Retinal pigment epithelial cell (primary cell): ENCODE measurements at regions not wholly inside any gene's neighbourhood (a gene's known extent, or its start where the extent isn't known, plus 50 kb on each side); places are given as distances from the start of the nearest gene placed in this dataset.

ENCODE experiments used
- DNase-seq: peaks from one replicate; pipeline ENCODE4 v3.0.0-alpha.2; 2010; ENCODE audit warnings: low read depth
- H3K4me3 ChIP-seq: 2 replicates; pipeline ENCODE4 v1.5.1; 2011; ENCODE audit warnings: mild to moderate bottlenecking, low read length, control low read depth, moderate library complexity
- TF ChIP-seq, protein P1 (sequence below): conservative IDR thresholded peaks from 2 replicates; pipeline ENCODE4 v1.5.1; 2011; ENCODE audit warnings: low read depth, low read length, control low read depth, inconsistent platforms

DNA sequence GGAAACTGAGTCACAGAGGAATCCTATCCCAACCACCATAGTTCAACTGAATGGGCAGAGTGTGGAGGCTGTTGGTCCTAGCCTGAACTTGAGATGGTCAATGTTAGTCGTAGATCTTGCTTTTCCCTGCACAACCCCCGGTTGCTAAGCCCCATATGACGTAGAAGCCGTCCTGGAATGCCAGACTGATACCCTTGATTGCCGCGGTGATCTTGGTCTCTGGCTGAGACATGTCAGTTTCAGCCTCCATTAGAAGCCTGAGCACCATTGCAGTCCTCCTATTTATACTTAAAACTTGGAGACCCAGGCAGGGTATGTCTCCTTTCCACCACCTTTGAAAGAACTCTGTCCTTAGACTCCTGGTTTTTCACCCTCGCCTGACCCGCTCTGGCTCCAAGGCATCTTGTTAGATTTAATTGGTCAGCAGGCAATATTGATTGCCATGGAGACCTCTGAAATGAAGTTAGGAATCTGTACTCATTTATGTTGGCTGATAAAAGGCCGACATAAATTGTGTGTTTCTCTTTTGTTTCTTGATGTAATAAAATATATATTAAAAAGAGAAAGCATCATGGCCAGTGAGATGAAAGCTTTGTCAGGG is 53.4 kb downstream of the RPLP1 start:
- TF ChIP-seq, protein P1, sequence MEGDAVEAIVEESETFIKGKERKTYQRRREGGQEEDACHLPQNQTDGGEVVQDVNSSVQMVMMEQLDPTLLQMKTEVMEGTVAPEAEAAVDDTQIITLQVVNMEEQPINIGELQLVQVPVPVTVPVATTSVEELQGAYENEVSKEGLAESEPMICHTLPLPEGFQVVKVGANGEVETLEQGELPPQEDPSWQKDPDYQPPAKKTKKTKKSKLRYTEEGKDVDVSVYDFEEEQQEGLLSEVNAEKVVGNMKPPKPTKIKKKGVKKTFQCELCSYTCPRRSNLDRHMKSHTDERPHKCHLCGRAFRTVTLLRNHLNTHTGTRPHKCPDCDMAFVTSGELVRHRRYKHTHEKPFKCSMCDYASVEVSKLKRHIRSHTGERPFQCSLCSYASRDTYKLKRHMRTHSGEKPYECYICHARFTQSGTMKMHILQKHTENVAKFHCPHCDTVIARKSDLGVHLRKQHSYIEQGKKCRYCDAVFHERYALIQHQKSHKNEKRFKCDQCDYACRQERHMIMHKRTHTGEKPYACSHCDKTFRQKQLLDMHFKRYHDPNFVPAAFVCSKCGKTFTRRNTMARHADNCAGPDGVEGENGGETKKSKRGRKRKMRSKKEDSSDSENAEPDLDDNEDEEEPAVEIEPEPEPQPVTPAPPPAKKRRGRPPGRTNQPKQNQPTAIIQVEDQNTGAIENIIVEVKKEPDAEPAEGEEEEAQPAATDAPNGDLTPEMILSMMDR, result no peak
- DNase-seq, result no peak
- H3K4me3 ChIP-seq, result no peak overlapping the region

DNA sequence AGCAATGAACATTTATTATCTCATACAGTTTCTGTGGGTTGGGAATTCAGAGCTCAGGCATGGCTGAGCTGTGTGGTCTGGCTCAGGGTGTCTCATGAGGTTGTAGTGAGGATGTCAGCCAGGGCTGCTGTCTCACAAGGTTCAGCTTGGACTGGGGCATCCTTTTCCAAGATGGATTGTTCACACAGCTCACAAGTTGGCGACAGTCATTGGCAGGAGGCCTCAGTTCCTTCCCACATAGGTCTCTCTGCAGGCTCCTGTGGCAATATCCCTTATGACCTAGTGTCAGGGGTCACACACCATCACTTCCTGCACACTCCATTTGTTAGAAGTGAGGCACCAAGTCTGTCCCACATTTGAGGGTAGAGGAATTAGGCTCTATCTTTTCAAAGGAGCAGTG is 56.0 kb downstream of the RPLP1 start:
- no peak for DNase-seq
- H3K4me3 ChIP-seq, result no peak overlapping the region
- TF ChIP-seq, protein P1, result no peak

DNA sequence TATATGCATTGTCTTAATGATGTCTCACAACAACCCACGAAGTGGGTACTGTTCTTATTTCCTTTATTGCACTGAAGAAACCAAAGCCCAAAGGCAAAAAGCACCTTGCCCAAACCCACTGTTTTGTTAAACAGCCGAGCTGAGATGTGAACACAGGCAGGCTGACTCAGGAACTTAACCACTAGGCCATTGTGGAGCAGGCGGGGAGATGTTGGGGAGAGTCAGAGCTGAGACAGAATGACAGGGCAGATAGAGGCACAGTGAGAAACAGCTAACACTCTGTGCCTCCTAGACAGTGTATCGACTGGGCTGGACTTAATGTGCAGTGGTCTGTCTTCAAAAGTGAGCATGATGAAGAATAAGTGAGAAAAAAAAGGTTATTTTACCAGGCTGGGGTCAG is 56.5 kb downstream of the RPLP1 start:
- H3K4me3 ChIP-seq, result no peak overlapping the region
- DNase-seq, result no peak
- TF ChIP-seq, protein P1, result no peak

DNA sequence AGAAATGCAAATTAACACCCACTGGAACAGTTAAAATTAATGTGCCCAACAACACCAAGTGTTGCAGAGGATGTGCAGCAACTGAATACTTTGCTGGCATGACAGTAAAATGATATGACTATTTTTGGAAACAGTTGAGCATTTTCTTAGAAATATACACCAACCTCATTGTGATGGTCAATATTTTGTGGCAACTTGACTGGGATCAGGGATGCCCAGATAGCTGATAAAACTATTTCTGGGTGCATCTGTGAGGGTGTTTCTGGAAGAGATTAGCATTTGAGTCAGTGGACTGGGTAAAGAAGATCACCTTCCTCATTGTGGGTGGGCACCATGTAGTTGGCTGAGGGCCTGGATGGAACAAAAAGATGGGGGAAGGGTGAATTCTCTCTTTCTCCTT is 57.9 kb downstream of the RPLP1 start:
- DNase-seq, result no peak
- TF ChIP-seq, protein P1, result no peak
- H3K4me3 ChIP-seq, result no peak overlapping the region

DNA sequence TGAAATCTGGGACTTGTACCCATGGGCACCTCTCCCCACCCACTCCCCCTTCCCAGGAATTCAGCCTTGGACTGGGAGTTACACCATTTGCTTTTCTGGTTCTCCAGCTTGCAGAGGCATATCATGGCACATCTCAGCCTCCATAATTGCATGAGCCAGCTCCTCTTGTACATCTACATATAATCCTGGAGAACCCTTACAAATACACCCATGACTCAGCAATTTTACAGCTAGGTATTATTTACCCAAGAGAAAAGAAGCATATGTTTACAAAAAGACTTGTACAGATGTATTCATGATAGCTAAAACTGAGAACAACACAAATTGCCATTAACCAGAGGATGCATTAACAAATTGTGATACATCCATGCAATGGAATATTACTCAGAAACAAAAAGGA is 58.4 kb downstream of the RPLP1 start:
- no peak overlapping the region for H3K4me3 ChIP-seq
- TF ChIP-seq, protein P1, result no peak
- DNase-seq, result no peak

DNA sequence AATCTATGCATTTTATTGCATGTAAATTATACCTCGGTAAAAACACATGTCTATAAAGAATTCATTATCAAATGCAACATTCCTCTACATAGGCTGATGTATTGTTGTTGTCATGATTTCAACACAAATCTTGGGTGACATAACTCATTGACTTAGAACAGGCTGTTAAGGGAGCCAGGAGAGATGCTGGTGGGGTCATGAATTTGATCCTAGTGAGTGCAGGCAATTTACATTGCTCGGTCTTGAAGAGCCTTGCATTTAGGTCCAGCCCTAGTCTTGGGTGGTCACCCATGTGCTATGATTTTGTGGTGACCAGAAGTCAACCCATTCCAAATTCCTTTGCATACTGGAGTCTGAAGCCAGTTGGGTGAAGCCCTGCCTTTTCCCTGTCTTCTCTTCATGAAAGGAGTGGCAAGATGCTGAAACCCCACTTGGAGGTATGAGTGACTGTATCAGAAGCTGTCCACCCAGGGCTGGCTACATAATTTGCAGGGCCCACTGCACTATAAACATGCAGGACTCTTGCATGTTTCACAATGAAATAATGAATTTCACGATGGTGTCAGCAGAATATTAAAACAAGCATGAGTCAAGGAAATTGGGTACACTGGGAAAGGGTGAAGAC is 59.2 kb downstream of the RPLP1 start:
- TF ChIP-seq, protein P1, result no peak
- DNase-seq, result no peak
- no peak overlapping the region for H3K4me3 ChIP-seq

DNA sequence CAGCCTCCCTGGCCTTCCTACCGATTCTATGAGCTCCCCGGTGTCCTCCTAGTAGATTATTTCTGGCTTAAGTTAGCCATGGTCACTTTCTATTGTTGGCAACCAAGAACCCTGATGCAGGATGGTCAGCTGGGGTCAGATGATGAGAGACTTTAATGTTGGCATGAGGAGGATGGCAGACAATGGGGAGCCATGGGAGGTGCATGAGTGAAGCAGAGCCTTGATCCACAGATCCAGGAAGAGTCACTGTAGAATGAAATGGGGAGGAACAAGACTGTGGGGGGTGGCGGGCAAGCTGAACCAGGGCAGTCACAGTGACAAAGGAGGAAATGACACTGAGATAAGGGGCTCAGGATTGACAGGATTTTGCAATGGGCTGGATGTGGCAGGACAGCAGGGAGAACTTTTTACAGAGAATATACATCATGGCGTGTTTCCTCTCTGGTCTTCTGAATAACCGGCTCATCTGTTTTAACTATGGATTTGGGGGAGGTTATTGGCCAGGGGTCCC is 60.9 kb downstream of the RPLP1 start:
- H3K4me3 ChIP-seq, result no peak overlapping the region
- no peak for DNase-seq
- TF ChIP-seq, protein P1, result no peak
